Right cardiac atrium (tissue), 5 donors: ENCODE measurements at regions not wholly inside any gene's neighbourhood (a gene's known extent, or its start where the extent isn't known, plus 50 kb on each side); places are given as distances from the start of the nearest gene placed in this dataset.

Source experiments
- ATAC-seq, 2 donors: fragments of 200-7000 bp; cut with Tn5 transposase; one replicate each; pipeline versions ENCODE4 v1.8.0 to v1.9.1; 2020; ENCODE audit warnings: moderate library complexity in 2 of 2, mild to moderate bottlenecking in 1 of 2
- DNase-seq, 3 donors: peaks; one replicate each; pipeline ENCODE4 v3.0.0-alpha.2; 2020
- H3K27ac ChIP-seq: one replicate; pipeline ENCODE4 v1.5.1; 2013; ENCODE audit warnings: mild to moderate bottlenecking, low read length, control low read depth, moderate library complexity
- H3K27me3 ChIP-seq: one replicate; pipeline ENCODE4 v1.6.1; 2013; ENCODE audit not compliant: control insufficient read depth, insufficient read depth
- H3K4me1 ChIP-seq: one replicate; pipeline ENCODE4 v1.6.1; 2013; ENCODE audit warnings: low read length; ENCODE audit not compliant: control insufficient read depth, insufficient read depth
- H3K4me3 ChIP-seq: one replicate; pipeline ENCODE4 v1.5.1; 2013; ENCODE audit warnings: low read length, control low read depth
- H3K9me3 ChIP-seq: one replicate; pipeline ENCODE4 v1.6.1; 2013; ENCODE audit warnings: low read length; ENCODE audit not compliant: control insufficient read depth
- WGBS: extraction: QIAGEN DNeasy Blood & Tissue Kit; methylation state at CpG from one replicate; pipeline ENCODE4 v1.1.7; 2013; 5-methylcytosine and 5-hydroxymethylcytosine counted together
- intact Hi-C, 4 donors: fragments of 100-400 bp; cut with DNase I; formaldehyde crosslinking; loops; one replicate each; pipeline versions ENCODE4 v1.11.0 to v1.14.0; 2022 to 2023
- donor health status: healthy with polysubstance abuse.
- donor health status: DM: no; HTN: yes; CAD: no.
- donor health status: DM: no; HTN: no; CAD: no.
- donor health status: DM: no; HTN: yes; CAD: no; lungs with severe emphysema.
- donor health status: DM: yes; HTN: yes; CAD: no.

- H3K9me3 ChIP-seq = no peaks in the 10 kb centered on the region
- no peak overlapping the region for H3K4me3 ChIP-seq
- H3K27ac ChIP-seq = no peak overlapping the region
- intact Hi-C loops = no loop called here
- 75% methylated on average over 26 of the region's 26 CpGs for WGBS
- DNase-seq = no peak
- H3K27me3 ChIP-seq = no peaks in the 10 kb centered on the region
- no peak for ATAC-seq
- H3K4me1 ChIP-seq = peaks cover 9% of the 10 kb centered on the region
Measured at GRCh38 chr2:238701341-238702206, 146.3 kb upstream of the TWIST2 start.

- intact Hi-C loops = no loop called here
- no peaks in the 10 kb centered on the region for H3K27me3 ChIP-seq
- no peaks in the 10 kb centered on the region for H3K9me3 ChIP-seq
- DNase-seq (no peak), ATAC-seq (no peak)
- H3K4me1 ChIP-seq = peaks cover 9% of the 10 kb centered on the region
- H3K27ac ChIP-seq = no peak overlapping the region
- H3K4me3 ChIP-seq = no peak overlapping the region
- WGBS = 80% methylated on average over 21 of the region's 21 CpGs
Measured at GRCh38 chr2:238702276-238703052, 145.4 kb upstream of the TWIST2 start.

GRCh38 chr2:238703053-238703415, 144.9 kb upstream of the TWIST2 start:
- Histone ChIP-seq H3K27ac (no peak overlapping the region), H3K4me3 (no peak overlapping the region), H3K4me1 (peaks cover 6% of the 10 kb centered on the region), H3K9me3 (no peaks in the 10 kb centered on the region), H3K27me3 (no peaks in the 10 kb centered on the region)
- no peak for DNase-seq
- 85% methylated on average over 4 of the region's 4 CpGs for WGBS
- intact Hi-C loops = no loop called here
- ATAC-seq = no peak

GRCh38 chr2:238703436-238703835, 144.4 kb upstream of the TWIST2 start:
- intact Hi-C loops = no loop called here

GRCh38 chr2:238704471-238705225, 143.2 kb upstream of the TWIST2 start:
- Histone ChIP-seq H3K9me3 (no peaks in the 10 kb centered on the region), H3K27ac (no peak overlapping the region), H3K27me3 (no peaks in the 10 kb centered on the region), H3K4me1 (peaks cover 6% of the 10 kb centered on the region), H3K4me3 (no peak overlapping the region)
- ATAC-seq (no peak), DNase-seq (no peak)
- intact Hi-C loops = no loop called here
- WGBS = 78% methylated on average over 11 of the region's 11 CpGs

More at GRCh38 chr2:238703436-238703835, 144.4 kb upstream of the TWIST2 start:
- 80% methylated on average over 9 of the region's 9 CpGs for WGBS
- Histone ChIP-seq H3K4me3 (no peak overlapping the region), H3K4me1 (peaks cover 6% of the 10 kb centered on the region), H3K27me3 (no peaks in the 10 kb centered on the region), H3K9me3 (no peaks in the 10 kb centered on the region), H3K27ac (no peak overlapping the region)
- DNase-seq (no peak), ATAC-seq (no peak)

- no peak overlapping the region for H3K27ac ChIP-seq
- H3K9me3 ChIP-seq = no peaks in the 10 kb centered on the region
- DNase-seq = no peak
- ATAC-seq = no peak
- intact Hi-C loops = no loop called here
- no peaks in the 10 kb centered on the region for H3K4me1 ChIP-seq
- 94% methylated on average over 8 of the region's 8 CpGs for whole genome bisulfite sequencing
- no peak overlapping the region for H3K4me3 ChIP-seq
- no peaks in the 10 kb centered on the region for H3K27me3 ChIP-seq
Measured at GRCh38 chr2:238706163-238706562, 141.7 kb upstream of the TWIST2 start.

GRCh38 chr2:238706673-238707072, 141.2 kb upstream of the TWIST2 start:
- Histone ChIP-seq H3K27me3 (no peaks in the 10 kb centered on the region), H3K27ac (no peak overlapping the region), H3K4me1 (no peaks in the 10 kb centered on the region), H3K9me3 (no peaks in the 10 kb centered on the region), H3K4me3 (no peak overlapping the region)
- whole genome bisulfite sequencing = 94% methylated on average over 1 of the region's 1 CpG
- intact Hi-C loops = no loop called here
- ATAC-seq (no peak), DNase-seq (no peak)

- ATAC-seq = peak in 1 of 2 donors; percentile 59
- intact Hi-C loops = no loop called here
Measured at GRCh38 chr2:238709325-238710025, 138.4 kb upstream of the TWIST2 start.

GRCh38 chr2:238710032-238710735, 137.7 kb upstream of the TWIST2 start:
- Histone ChIP-seq H3K9me3 (no peaks in the 10 kb centered on the region), H3K4me3 (no peak overlapping the region), H3K27ac (no peak overlapping the region), H3K4me1 (no peaks in the 10 kb centered on the region), H3K27me3 (no peaks in the 10 kb centered on the region)
- WGBS = 38% methylated on average over 1 of the region's 1 CpG
- ATAC-seq = no peak
- intact Hi-C loops = no loop called here
- DNase-seq = no peak

More at GRCh38 chr2:238709325-238710025, 138.4 kb upstream of the TWIST2 start:
- Histone ChIP-seq H3K4me3 (no peak overlapping the region), H3K9me3 (no peaks in the 10 kb centered on the region), H3K4me1 (no peaks in the 10 kb centered on the region), H3K27me3 (no peaks in the 10 kb centered on the region), H3K27ac (no peak overlapping the region)
- WGBS = 68% methylated on average over 6 of the region's 6 CpGs
- no peak for DNase-seq

GRCh38 chr2:238710787-238711186, 137.1 kb upstream of the TWIST2 start:
- DNase-seq = no peak
- Histone ChIP-seq H3K27me3 (no peaks in the 10 kb centered on the region), H3K4me3 (no peak overlapping the region), H3K4me1 (no peaks in the 10 kb centered on the region), H3K9me3 (no peaks in the 10 kb centered on the region), H3K27ac (no peak overlapping the region)
- ATAC-seq = no peak
- 85% methylated on average over 4 of the region's 4 CpGs for WGBS
- intact Hi-C loops = no loop called here
